HG02840 (cell line): ENCODE measurements at regions not wholly inside any gene's neighbourhood (a gene's known extent, or its start where the extent isn't known, plus 50 kb on each side); places are given as distances from the start of the nearest gene placed in this dataset.
"Not testable (repeated sequence)": the region's sequence is repeated elsewhere in the genome, so short reads cannot be mapped to it uniquely, and the experiment has no call there.

ENCODE experiments used
- ATAC-seq: cut with Tn5 transposase; IDR thresholded peaks from one replicate; pipeline ENCODE4 v1.9.1; 2021; ENCODE audit warnings: mild to moderate bottlenecking, moderate library complexity, moderate number of reproducible peaks; ENCODE audit not compliant: unreplicated experiment, low FRiP score

DNA sequence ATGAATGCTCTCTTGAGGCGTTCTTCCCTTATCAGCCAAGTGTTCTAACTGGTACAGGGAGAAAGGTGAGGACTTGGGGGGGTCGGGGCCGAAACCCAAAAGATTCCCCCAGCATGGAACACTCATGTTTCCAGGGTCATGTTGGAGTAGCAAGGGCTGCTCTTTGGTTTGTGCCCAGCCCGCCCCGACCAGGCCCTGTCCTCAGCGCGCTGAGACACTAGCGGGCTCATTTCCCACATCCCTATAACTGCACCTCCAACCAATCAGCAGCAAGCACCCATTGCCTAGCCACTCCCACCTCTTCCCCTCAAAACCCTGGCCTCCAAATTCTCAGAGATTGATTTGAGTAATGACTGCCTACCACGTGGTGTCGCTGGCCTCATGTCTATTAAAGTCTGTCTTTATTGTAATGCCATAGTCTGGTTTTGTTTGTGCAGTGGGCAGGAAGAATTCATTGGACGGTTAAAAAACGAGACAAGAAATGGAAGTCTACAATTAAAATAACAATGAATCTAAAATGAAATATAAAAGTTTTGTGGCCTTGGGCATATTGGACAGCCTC lies 1928.4 kb downstream of the STIM2 start:
- no peak for ATAC-seq

GRCh38 chr4:28792917-28793597 lies 1927.1 kb upstream of the PCDH7 start:
- ATAC-seq = no peak

- ATAC-seq = no peak
Observed at GRCh38 chr4:28799696-28800095, 1920.5 kb upstream of the PCDH7 start.

GRCh38 chr4:28811025-28811424 lies 1909.1 kb upstream of the PCDH7 start:
- ATAC-seq = no peak

- ATAC-seq = no peak
Observed at GRCh38 chr4:28822163-28822562, 1898.0 kb upstream of the PCDH7 start.

GRCh38 chr4:28827866-28828265 lies 1892.3 kb upstream of the PCDH7 start:
- ATAC-seq = no peak

GRCh38 chr4:28831867-28832266 lies 1888.3 kb upstream of the PCDH7 start:
- no peak for ATAC-seq

- no peak for ATAC-seq
Observed at GRCh38 chr4:28832444-28832843, 1887.7 kb upstream of the PCDH7 start.

DNA sequence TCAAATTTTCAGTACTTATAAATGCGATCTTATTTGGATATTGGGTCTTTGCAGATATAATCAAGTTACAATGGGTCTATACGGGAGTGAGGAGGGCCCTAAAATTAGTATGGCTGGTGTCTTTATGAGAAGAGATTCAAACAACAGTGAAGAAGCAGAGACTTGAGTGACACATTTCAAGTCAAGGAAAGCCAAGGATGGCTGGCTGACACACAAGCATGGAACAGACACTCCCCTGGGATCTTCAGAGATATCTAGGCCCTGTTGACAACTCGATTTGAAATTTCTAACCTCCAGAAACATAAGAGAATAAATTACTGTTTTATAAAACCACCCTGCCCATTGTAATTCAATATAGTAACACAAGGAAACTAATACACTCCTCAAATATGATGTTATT lies 1886.0 kb upstream of the PCDH7 start:
- ATAC-seq = no peak

- ATAC-seq = no peak
Observed at GRCh38 chr4:28835501-28835900, 1884.7 kb upstream of the PCDH7 start.

GRCh38 chr4:28842271-28842670 lies 1877.9 kb upstream of the PCDH7 start:
- ATAC-seq = no peak

GRCh38 chr4:28845158-28845557 lies 1875.0 kb upstream of the PCDH7 start:
- ATAC-seq = no peak

DNA sequence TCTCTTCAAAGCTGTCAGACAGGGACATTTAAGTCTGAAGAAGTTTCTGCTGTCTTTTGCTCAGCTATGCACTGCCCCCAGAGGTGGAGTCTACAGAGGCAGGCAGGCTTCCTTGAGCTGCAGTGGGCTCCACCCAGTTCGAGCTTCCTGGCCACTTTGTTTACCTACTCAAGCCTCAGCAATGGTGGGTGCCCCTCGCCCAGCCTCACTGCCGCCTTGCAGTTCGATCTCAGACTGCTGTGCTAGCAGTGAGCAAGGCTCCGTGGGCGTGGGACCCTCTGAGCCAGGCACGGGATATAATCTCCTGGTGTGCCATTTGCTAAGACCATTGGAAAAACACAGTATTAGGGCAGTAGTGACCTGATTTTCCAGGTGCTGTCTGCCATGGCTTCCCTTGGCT lies 1863.1 kb upstream of the PCDH7 start:
- not testable (repeated sequence) for ATAC-seq

DNA sequence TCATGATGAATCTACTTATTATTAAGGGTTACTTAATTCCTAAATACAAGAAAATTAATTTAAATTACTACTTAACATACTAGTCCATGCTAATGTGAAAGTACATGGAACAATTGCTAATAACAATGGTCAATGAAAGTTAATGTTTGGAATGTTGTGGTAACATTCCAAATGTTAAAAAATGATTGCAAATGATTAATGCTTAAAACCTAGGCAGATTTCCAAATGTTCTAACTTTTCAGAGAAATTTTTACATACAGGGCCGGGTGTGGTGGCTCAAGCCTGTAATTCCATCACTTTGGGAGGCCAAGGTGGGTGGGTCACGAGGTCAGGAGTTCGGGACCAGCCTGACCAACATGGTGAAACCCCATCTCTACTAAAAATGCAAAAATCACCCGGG lies 1851.3 kb upstream of the PCDH7 start:
- no peak for ATAC-seq

DNA sequence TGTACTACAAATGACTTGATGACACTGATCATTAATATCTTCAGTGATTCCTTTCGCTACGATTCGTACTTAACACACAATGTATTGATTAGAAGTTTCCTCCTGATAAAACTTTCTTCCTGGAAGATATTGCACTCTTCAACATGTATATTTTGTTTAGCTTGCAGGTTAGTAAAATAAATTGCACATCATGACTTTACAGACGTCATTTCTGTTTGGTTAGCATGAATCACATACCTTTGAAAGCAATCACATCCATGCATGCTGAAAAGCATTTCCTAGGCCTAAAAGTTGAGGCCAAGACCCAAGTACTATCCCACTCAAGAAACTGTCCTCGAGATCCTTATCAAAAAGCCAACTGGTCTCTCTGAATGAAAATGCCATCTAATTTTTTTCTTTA lies 1841.0 kb upstream of the PCDH7 start:
- ATAC-seq = no peak

GRCh38 chr4:28879900-28880299 lies 1840.3 kb upstream of the PCDH7 start:
- no peak for ATAC-seq

- ATAC-seq = no peak
Observed at GRCh38 chr4:28883211-28883610, 1837.0 kb upstream of the PCDH7 start.

GRCh38 chr4:28886934-28887333 lies 1833.2 kb upstream of the PCDH7 start:
- no peak for ATAC-seq

- ATAC-seq = no peak
Observed at GRCh38 chr4:28890949-28891775, 1829.0 kb upstream of the PCDH7 start.

GRCh38 chr4:28913466-28913865 lies 1806.7 kb upstream of the PCDH7 start:
- ATAC-seq = no peak

GRCh38 chr4:28916585-28916984 lies 1803.6 kb upstream of the PCDH7 start:
- ATAC-seq = no peak

DNA sequence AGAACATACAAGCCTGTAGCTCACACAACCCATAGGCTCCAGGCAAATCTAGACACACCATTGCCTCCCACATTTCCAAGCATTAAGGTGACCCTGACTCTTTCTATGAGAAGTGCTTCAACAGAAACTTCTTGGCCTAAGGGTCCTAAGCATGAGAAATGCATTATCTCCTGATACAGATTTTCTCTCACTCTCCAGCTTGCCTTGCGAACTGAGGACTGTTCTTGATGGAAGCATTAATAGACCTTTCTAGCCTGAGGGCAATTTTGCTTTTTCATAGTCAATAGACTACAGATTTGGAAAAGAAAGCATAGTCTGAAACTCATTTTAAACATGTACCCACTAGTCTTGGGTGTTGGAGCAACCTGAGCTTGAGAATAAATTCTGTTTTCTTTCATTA lies 1801.3 kb upstream of the PCDH7 start:
- no peak for ATAC-seq
